Kidney epithelial cell (primary cell): ENCODE measurements at regions not wholly inside any gene's neighbourhood (a gene's known extent, or its start where the extent isn't known, plus 50 kb on each side); places are given as distances from the start of the nearest gene placed in this dataset.

Source experiments
- DNase-seq: peaks from one replicate; pipeline ENCODE4 v3.0.0-alpha.2; 2010; ENCODE audit warnings: low read depth
- H3K27me3 ChIP-seq: 2 replicates; pipeline ENCODE4 v1.6.0; 2011; ENCODE audit warnings: low read length; ENCODE audit not compliant: control insufficient read depth, insufficient read depth
- H3K36me3 ChIP-seq: 2 replicates; pipeline ENCODE4 v1.5.1; 2011; ENCODE audit warnings: low read length; ENCODE audit not compliant: control insufficient read depth, insufficient read depth
- H3K4me3 ChIP-seq: 2 replicates; pipeline ENCODE4 v1.5.1; 2011; ENCODE audit warnings: low read depth, mild to moderate bottlenecking, control low read depth, low read length
- TF ChIP-seq, protein P1 (sequence below): IDR thresholded peaks from 2 replicates; pipeline ENCODE4 v1.5.1; 2011; ENCODE audit warnings: mild to moderate bottlenecking, moderate library complexity, low read length, control low read depth, inconsistent platforms; ENCODE audit not compliant: insufficient read depth, poor library complexity, severe bottlenecking

- TF ChIP-seq, protein P1, sequence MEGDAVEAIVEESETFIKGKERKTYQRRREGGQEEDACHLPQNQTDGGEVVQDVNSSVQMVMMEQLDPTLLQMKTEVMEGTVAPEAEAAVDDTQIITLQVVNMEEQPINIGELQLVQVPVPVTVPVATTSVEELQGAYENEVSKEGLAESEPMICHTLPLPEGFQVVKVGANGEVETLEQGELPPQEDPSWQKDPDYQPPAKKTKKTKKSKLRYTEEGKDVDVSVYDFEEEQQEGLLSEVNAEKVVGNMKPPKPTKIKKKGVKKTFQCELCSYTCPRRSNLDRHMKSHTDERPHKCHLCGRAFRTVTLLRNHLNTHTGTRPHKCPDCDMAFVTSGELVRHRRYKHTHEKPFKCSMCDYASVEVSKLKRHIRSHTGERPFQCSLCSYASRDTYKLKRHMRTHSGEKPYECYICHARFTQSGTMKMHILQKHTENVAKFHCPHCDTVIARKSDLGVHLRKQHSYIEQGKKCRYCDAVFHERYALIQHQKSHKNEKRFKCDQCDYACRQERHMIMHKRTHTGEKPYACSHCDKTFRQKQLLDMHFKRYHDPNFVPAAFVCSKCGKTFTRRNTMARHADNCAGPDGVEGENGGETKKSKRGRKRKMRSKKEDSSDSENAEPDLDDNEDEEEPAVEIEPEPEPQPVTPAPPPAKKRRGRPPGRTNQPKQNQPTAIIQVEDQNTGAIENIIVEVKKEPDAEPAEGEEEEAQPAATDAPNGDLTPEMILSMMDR = no peak
- H3K36me3 ChIP-seq = no peaks in the 10 kb centered on the region
- H3K4me3 ChIP-seq = no peak overlapping the region
- no peak for DNase-seq
- no peaks in the 10 kb centered on the region for H3K27me3 ChIP-seq
These were observed 153.6 kb upstream of the ARID2 start for GRCh38 chr12:45575823-45576475.

GRCh38 chr12:45577844-45578399 lies 151.6 kb upstream of the ARID2 start:
- H3K27me3 ChIP-seq = no peaks in the 10 kb centered on the region
- no peak overlapping the region for H3K4me3 ChIP-seq
- TF ChIP-seq, protein P1 = no peak
- no peaks in the 10 kb centered on the region for H3K36me3 ChIP-seq
- no peak for DNase-seq

DNA sequence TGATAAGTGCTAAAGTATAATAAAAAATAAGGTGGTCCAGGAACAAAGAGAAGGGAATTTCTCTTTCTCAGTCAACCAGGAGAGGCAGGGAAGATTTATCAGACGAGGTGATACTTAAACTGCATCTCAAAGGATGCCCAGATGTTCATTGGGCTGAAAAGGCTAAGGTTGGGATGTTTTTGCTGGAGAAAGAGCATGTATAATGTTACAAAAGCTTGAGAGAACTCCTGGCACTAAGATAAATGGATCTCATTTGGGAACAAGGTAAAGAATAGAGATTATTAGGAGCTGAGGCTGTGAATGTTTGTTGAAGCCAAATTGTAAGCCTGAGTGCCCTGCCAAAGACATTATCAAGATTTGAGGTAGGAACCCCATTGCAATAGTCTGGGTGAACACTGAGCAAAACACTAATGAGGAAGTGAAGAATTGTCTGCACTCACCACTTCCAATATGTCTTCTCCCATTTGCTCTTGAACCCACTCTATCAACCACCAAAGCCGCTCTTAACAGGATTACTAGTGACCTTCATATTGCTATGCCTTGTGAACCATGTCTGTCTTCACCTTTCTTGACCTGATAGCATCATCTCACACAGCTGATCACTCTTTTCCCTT lies 149.0 kb upstream of the ARID2 start:
- TF ChIP-seq, protein P1 = no peak

GRCh38 chr12:45581112-45581511 lies 148.4 kb upstream of the ARID2 start:
- Histone ChIP-seq H3K4me3 (no peak overlapping the region), H3K36me3 (no peaks in the 10 kb centered on the region), H3K27me3 (no peaks in the 10 kb centered on the region)
- no peak for DNase-seq
- TF ChIP-seq, protein P1 = no peak

More for the DNA sequence above, 149.0 kb upstream of the ARID2 start:
- Histone ChIP-seq H3K27me3 (no peaks in the 10 kb centered on the region), H3K4me3 (no peak overlapping the region), H3K36me3 (no peaks in the 10 kb centered on the region)
- DNase-seq = no peak

GRCh38 chr12:45582536-45582935 lies 147.0 kb upstream of the ARID2 start:
- no peaks in the 10 kb centered on the region for H3K27me3 ChIP-seq
- TF ChIP-seq, protein P1 = no peak
- H3K36me3 ChIP-seq = no peaks in the 10 kb centered on the region
- no peak overlapping the region for H3K4me3 ChIP-seq
- no peak for DNase-seq
